ENCODE measurements at regions not wholly inside any gene's neighbourhood (a gene's known extent, or its start where the extent isn't known, plus 50 kb on each side); places are given as distances from the start of the nearest gene placed in this dataset.

DNA sequence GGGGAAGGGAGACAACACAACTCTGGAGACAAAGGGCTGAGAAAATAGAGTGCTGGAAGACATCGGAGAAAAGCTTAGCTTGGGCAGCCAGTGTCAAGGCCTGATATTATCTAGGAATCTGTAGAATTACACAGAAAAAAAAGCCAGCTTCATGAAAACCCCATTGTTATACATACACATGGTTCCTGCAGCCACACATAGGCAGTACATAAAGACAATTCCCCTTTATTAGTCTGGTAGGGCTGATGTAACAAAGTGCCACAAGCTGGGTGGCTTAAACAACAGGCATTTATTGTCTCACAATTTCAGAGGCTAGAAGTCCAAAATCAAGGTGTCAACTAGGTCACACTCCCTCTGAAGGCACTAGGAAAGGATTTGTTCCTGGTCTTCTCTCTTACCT lies 503.5 kb downstream of the MID1IP1 start:
- Histone ChIP-seq H3K79me2 (replicated peaks; ENCODE audit: insufficient read depth, low read length) (no peaks in the 10 kb centered on the region), H2AFZ (ENCODE audit: low read depth, low read length) (no peak overlapping the region), H3K4me2 (ENCODE audit: low read length) (no peak overlapping the region), H3K4me3 (ENCODE audit: low read length) (no peak overlapping the region), H3K9ac (ENCODE audit: low read length) (no peak overlapping the region), H3F3A (ENCODE audit: insufficient read depth, low read length, poor library complexity, severe bottlenecking) (no peaks in the 10 kb centered on the region), H4K20me1 (ENCODE audit: insufficient read depth) (no peaks in the 10 kb centered on the region), H3K27ac (ENCODE audit: low read length) (no peak overlapping the region), H3K9me2 (ENCODE audit: insufficient read depth, low read length) (no peaks in the 10 kb centered on the region), H3K27me3 (ENCODE audit: insufficient read depth, low read depth, low read length) (no peaks in the 10 kb centered on the region), H3K9me3 (ENCODE audit: low read length) (no peaks in the 10 kb centered on the region), H3K36me3 (ENCODE audit: insufficient read depth, low read length) (no peaks in the 10 kb centered on the region)
- TF ChIP-seq, protein P1, sequence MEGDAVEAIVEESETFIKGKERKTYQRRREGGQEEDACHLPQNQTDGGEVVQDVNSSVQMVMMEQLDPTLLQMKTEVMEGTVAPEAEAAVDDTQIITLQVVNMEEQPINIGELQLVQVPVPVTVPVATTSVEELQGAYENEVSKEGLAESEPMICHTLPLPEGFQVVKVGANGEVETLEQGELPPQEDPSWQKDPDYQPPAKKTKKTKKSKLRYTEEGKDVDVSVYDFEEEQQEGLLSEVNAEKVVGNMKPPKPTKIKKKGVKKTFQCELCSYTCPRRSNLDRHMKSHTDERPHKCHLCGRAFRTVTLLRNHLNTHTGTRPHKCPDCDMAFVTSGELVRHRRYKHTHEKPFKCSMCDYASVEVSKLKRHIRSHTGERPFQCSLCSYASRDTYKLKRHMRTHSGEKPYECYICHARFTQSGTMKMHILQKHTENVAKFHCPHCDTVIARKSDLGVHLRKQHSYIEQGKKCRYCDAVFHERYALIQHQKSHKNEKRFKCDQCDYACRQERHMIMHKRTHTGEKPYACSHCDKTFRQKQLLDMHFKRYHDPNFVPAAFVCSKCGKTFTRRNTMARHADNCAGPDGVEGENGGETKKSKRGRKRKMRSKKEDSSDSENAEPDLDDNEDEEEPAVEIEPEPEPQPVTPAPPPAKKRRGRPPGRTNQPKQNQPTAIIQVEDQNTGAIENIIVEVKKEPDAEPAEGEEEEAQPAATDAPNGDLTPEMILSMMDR (IDR thresholded peaks at IDR 0.05; ENCODE audit: poor library complexity, severe bottlenecking): no peak
- no peak for TF ChIP-seq RAD21 (conservative IDR thresholded peaks at IDR 0.05)
- TF ChIP-seq EZH2 (IDR thresholded peaks at IDR 0.05; ENCODE audit: borderline replicate concordance, insufficient read depth, low read length, poor library complexity, severe bottlenecking): no peak
- TF ChIP-seq POLR2AphosphoS5 (IDR thresholded peaks at IDR 0.05): no peak
- no peak for TF ChIP-seq TAF1 (IDR thresholded peaks at IDR 0.05; ENCODE audit: low read depth)
- TF ChIP-seq EP300 (conservative IDR thresholded peaks at IDR 0.05; ENCODE audit: poor library complexity, severe bottlenecking): no peak

DNA sequence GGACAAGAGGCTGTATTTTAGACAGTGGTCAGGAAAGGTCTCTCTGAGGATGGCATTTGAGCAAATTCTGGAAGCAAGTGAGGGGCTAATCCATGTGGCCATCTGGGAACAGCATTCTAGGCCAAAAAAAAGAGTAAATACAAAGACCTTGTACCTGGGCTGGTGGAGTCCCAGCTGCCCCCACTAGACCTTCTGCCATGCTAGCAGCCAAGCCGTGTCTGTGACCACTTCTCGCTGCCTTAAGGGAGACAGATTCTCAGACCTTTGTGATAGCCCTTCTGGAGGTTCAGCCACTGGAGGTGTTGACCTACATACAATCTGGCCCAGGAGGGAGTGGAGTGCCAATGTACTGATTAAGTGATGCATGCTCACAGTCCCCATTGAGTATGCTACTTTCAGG lies 506.2 kb downstream of the MID1IP1 start:
- Histone ChIP-seq H3K9me3 (ENCODE audit: low read length) (no peaks in the 10 kb centered on the region), H3K9me2 (ENCODE audit: insufficient read depth, low read length) (no peaks in the 10 kb centered on the region), H3K36me3 (ENCODE audit: insufficient read depth, low read length) (no peaks in the 10 kb centered on the region), H3K9ac (ENCODE audit: low read length) (no peak overlapping the region), H2AFZ (ENCODE audit: low read depth, low read length) (no peak overlapping the region), H3K4me3 (ENCODE audit: low read length) (no peak overlapping the region), H3K4me2 (ENCODE audit: low read length) (no peak overlapping the region), H3K27me3 (ENCODE audit: insufficient read depth, low read depth, low read length) (no peaks in the 10 kb centered on the region), H3F3A (ENCODE audit: insufficient read depth, low read length, poor library complexity, severe bottlenecking) (no peaks in the 10 kb centered on the region), H3K27ac (ENCODE audit: low read length) (no peak overlapping the region), H4K20me1 (ENCODE audit: insufficient read depth) (no peaks in the 10 kb centered on the region), H3K79me2 (replicated peaks; ENCODE audit: insufficient read depth, low read length) (no peaks in the 10 kb centered on the region)
- TF ChIP-seq, protein P2, sequence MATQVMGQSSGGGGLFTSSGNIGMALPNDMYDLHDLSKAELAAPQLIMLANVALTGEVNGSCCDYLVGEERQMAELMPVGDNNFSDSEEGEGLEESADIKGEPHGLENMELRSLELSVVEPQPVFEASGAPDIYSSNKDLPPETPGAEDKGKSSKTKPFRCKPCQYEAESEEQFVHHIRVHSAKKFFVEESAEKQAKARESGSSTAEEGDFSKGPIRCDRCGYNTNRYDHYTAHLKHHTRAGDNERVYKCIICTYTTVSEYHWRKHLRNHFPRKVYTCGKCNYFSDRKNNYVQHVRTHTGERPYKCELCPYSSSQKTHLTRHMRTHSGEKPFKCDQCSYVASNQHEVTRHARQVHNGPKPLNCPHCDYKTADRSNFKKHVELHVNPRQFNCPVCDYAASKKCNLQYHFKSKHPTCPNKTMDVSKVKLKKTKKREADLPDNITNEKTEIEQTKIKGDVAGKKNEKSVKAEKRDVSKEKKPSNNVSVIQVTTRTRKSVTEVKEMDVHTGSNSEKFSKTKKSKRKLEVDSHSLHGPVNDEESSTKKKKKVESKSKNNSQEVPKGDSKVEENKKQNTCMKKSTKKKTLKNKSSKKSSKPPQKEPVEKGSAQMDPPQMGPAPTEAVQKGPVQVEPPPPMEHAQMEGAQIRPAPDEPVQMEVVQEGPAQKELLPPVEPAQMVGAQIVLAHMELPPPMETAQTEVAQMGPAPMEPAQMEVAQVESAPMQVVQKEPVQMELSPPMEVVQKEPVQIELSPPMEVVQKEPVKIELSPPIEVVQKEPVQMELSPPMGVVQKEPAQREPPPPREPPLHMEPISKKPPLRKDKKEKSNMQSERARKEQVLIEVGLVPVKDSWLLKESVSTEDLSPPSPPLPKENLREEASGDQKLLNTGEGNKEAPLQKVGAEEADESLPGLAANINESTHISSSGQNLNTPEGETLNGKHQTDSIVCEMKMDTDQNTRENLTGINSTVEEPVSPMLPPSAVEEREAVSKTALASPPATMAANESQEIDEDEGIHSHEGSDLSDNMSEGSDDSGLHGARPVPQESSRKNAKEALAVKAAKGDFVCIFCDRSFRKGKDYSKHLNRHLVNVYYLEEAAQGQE (IDR thresholded peaks at IDR 0.05; ENCODE audit: borderline replicate concordance): no peak
- TF ChIP-seq POLR2AphosphoS5 (IDR thresholded peaks at IDR 0.05): no peak
- TF ChIP-seq MXI1 (conservative IDR thresholded peaks at IDR 0.05; ENCODE audit: poor library complexity, severe bottlenecking): no peak

DNA sequence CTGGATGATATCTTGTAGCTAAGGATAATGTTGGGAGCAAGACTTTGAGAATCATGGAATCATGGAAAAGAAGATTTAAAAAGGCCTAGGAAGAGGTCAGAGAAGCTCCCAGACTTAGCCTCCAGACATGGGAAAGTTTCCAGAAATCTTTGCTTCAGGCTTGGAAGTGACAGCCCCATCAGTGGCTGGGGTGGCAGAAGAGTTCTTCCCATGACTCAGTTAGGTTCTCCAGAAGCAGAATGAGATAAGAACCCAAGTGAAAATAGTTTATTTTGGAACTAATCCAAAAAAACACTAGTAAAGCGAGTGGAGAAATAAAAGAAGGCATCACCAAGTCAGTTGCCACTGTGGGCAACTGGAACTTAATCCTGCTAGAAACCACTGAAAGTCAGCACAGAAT lies 506.9 kb downstream of the MID1IP1 start:
- Histone ChIP-seq H3K9ac (ENCODE audit: low read length) (no peak overlapping the region), H3K27me3 (ENCODE audit: insufficient read depth, low read depth, low read length) (no peaks in the 10 kb centered on the region), H3K9me3 (ENCODE audit: low read length) (no peaks in the 10 kb centered on the region), H2AFZ (ENCODE audit: low read depth, low read length) (no peak overlapping the region), H3K9me2 (ENCODE audit: insufficient read depth, low read length) (no peaks in the 10 kb centered on the region), H3K4me2 (ENCODE audit: low read length) (no peak overlapping the region), H3K27ac (ENCODE audit: low read length) (no peak overlapping the region), H3K4me3 (ENCODE audit: low read length) (no peak overlapping the region), H3K79me2 (replicated peaks; ENCODE audit: insufficient read depth, low read length) (no peaks in the 10 kb centered on the region), H3K36me3 (ENCODE audit: insufficient read depth, low read length) (no peaks in the 10 kb centered on the region), H3F3A (ENCODE audit: insufficient read depth, low read length, poor library complexity, severe bottlenecking) (no peaks in the 10 kb centered on the region), H4K20me1 (ENCODE audit: insufficient read depth) (no peaks in the 10 kb centered on the region)
- TF ChIP-seq POLR2AphosphoS5 (IDR thresholded peaks at IDR 0.05): no peak
- TF ChIP-seq MXI1 (conservative IDR thresholded peaks at IDR 0.05; ENCODE audit: poor library complexity, severe bottlenecking): no peak
- TF ChIP-seq TAF1 (IDR thresholded peaks at IDR 0.05; ENCODE audit: low read depth): no peak
- no peak for TF ChIP-seq EZH2 (IDR thresholded peaks at IDR 0.05; ENCODE audit: borderline replicate concordance, insufficient read depth, low read length, poor library complexity, severe bottlenecking)
- TF ChIP-seq, protein P1 (IDR thresholded peaks at IDR 0.05; ENCODE audit: poor library complexity, severe bottlenecking): no peak
- no peak for TF ChIP-seq EP300 (conservative IDR thresholded peaks at IDR 0.05; ENCODE audit: poor library complexity, severe bottlenecking)
- no peak for TF ChIP-seq SMC3 (conservative IDR thresholded peaks at IDR 0.05; ENCODE audit: poor library complexity)
- TF ChIP-seq, protein P2 (IDR thresholded peaks at IDR 0.05; ENCODE audit: borderline replicate concordance): no peak
- no peak for TF ChIP-seq RAD21 (conservative IDR thresholded peaks at IDR 0.05)
